Body of pancreas (tissue), 4 donors: ENCODE measurements at regions not wholly inside any gene's neighbourhood (a gene's known extent, or its start where the extent isn't known, plus 50 kb on each side); places are given as distances from the start of the nearest gene placed in this dataset.

Experiments
- CTCF ChIP-seq, 7 experiments: fragments of 450-650 bp in 4 of 7; fragments of 200-600 bp in 3 of 7; sonication (generic) in 3 of 7; IDR thresholded peaks; one replicate each; pipeline ENCODE4 v1.5.1; 2016 to 2019; ENCODE audit warnings: antibody characterized with exemption in 7 of 7
- POLR2A ChIP-seq, 3 donors: fragments of 450-650 bp; IDR thresholded peaks; one replicate each; pipeline ENCODE4 v1.6.1; 2016; ENCODE audit warnings: antibody characterized with exemption in 3 of 3, mild to moderate bottlenecking in 2 of 3

GRCh38 chr2:237196866-237197618 lies 111.4 kb downstream of the COPS8 start:
- TF ChIP-seq CTCF (IDR thresholded peaks at IDR 0.05) (no peak), POLR2A (IDR thresholded peaks at IDR 0.05) (no peak)
